ENCODE measurements at regions not wholly inside any gene's neighbourhood (a gene's known extent, or its start where the extent isn't known, plus 50 kb on each side); places are given as distances from the start of the nearest gene placed in this dataset.

GRCh38 chr4:151987606-151988005 is 226.8 kb upstream of the GATB start:
- no peak for DNase-seq (ENCODE audit: low read depth in 2 of 2)

GRCh38 chr4:151983854-151984253 is 223.0 kb upstream of the GATB start:
- DNase-seq (ENCODE audit: low read depth in 2 of 2), result no peak

- no peak for DNase-seq (ENCODE audit: low read depth in 2 of 2)
Measured at GRCh38 chr4:151979819-151980218, 219.0 kb upstream of the GATB start.

GRCh38 chr4:151968643-151969042 is 207.8 kb upstream of the GATB start:
- DNase-seq (ENCODE audit: low read depth in 2 of 2), result no peak

GRCh38 chr4:151967074-151967473 is 206.3 kb upstream of the GATB start:
- no peak for DNase-seq (ENCODE audit: low read depth in 2 of 2)

- no peak for DNase-seq (ENCODE audit: low read depth in 2 of 2)
Measured at GRCh38 chr4:151962138-151962823, 201.5 kb upstream of the GATB start.

- DNase-seq (ENCODE audit: low read depth in 2 of 2), result no peak
Measured at GRCh38 chr4:151961456-151961855, 200.6 kb upstream of the GATB start.

- DNase-seq (ENCODE audit: low read depth in 2 of 2), result no peak
Measured at GRCh38 chr4:151960449-151961230, 199.8 kb upstream of the GATB start.

GRCh38 chr4:151957153-151957552 is 196.3 kb upstream of the GATB start:
- DNase-seq (ENCODE audit: low read depth in 2 of 2), result no peak

- no peak for DNase-seq (ENCODE audit: low read depth in 2 of 2)
Measured at GRCh38 chr4:151955721-151956380, 195.0 kb upstream of the GATB start.

GRCh38 chr4:151953795-151954372 is 193.1 kb upstream of the GATB start:
- DNase-seq (ENCODE audit: low read depth in 2 of 2), result no peak

GRCh38 chr4:151953312-151953711 is 192.5 kb upstream of the GATB start:
- no peak for DNase-seq (ENCODE audit: low read depth in 2 of 2)

- DNase-seq (ENCODE audit: low read depth in 2 of 2), result no peak
Measured at GRCh38 chr4:151952711-151953254, 192.0 kb upstream of the GATB start.

- no peak for DNase-seq (ENCODE audit: low read depth in 2 of 2)
Measured at GRCh38 chr4:151952137-151952536, 191.3 kb upstream of the GATB start.

GRCh38 chr4:151951671-151952050 is 190.9 kb upstream of the GATB start:
- DNase-seq (ENCODE audit: low read depth in 2 of 2), result no peak

GRCh38 chr4:151950993-151951670 is 190.3 kb upstream of the GATB start:
- DNase-seq (ENCODE audit: low read depth in 2 of 2), result no peak

GRCh38 chr4:151948351-151949016 is 187.7 kb upstream of the GATB start:
- DNase-seq (ENCODE audit: low read depth in 2 of 2), result no peak

GRCh38 chr4:151946718-151947117 is 185.9 kb upstream of the GATB start:
- no peak for DNase-seq (ENCODE audit: low read depth in 2 of 2)

GRCh38 chr4:151942971-151943370 is 182.2 kb upstream of the GATB start:
- DNase-seq (ENCODE audit: low read depth in 2 of 2), result no peak

GRCh38 chr4:151940926-151941617 is 180.3 kb upstream of the GATB start:
- DNase-seq (ENCODE audit: low read depth in 2 of 2), result no peak
